SU-DHL-6 (cell line): ENCODE measurements at regions not wholly inside any gene's neighbourhood (a gene's known extent, or its start where the extent isn't known, plus 50 kb on each side); places are given as distances from the start of the nearest gene placed in this dataset.

ENCODE experiments used
- H2AFZ ChIP-seq: fragments of 200-600 bp; sonication (generic); 2 replicates; pipeline ENCODE4 v1.6.1; 2014; ENCODE audit warnings: low read depth, mild to moderate bottlenecking, moderate library complexity, mixed read lengths, antibody characterized with exemption, low read length; ENCODE audit not compliant: severe bottlenecking
- H3F3A ChIP-seq: fragments of 200-600 bp; shearing (Covaris generic); 2 replicates; pipeline ENCODE4 v1.6.0; 2016; ENCODE audit warnings: antibody characterized with exemption, mild to moderate bottlenecking; ENCODE audit not compliant: insufficient read depth
- H3K27ac ChIP-seq: fragments of 200-600 bp; sonication (generic); 2 replicates; pipeline ENCODE4 v1.5.1; 2016; ENCODE audit warnings: low read depth, mild to moderate bottlenecking, low read length, moderate library complexity, mixed read lengths
- H3K27me3 ChIP-seq: fragments of 200-600 bp; sonication (generic), shearing (Covaris generic); 2 replicates; pipeline ENCODE4 v1.6.0; 2014; ENCODE audit warnings: mild to moderate bottlenecking, low read length
- H3K36me3 ChIP-seq: fragments of 200-600 bp; sonication (generic); 2 replicates; pipeline ENCODE4 v1.6.1; 2014; ENCODE audit warnings: mild to moderate bottlenecking, low read length, mixed read lengths
- H3K4me2 ChIP-seq: fragments of 300-600, 200-600 bp; shearing (Covaris generic), sonication (generic); 2 replicates; pipeline ENCODE4 v1.6.0; 2014; ENCODE audit warnings: low read length, low read depth, mild to moderate bottlenecking; ENCODE audit not compliant: poor library complexity, severe bottlenecking
- H3K4me3 ChIP-seq: fragments of 200-600 bp; sonication (generic); 2 replicates; pipeline ENCODE4 v1.5.1; 2014; ENCODE audit warnings: antibody characterized with exemption, low read length, mild to moderate bottlenecking, mixed read lengths; ENCODE audit not compliant: insufficient read depth, poor library complexity, severe bottlenecking
- H3K79me2 ChIP-seq: fragments of 200-600 bp; sonication (generic); 2 replicates; pipeline ENCODE4 v1.6.1; 2014; ENCODE audit warnings: mild to moderate bottlenecking, low read length, moderate library complexity; ENCODE audit not compliant: insufficient read depth
- H3K9ac ChIP-seq: fragments of 200-600 bp; sonication (generic); 2 replicates; pipeline ENCODE4 v1.7.0; 2014; ENCODE audit warnings: mild to moderate bottlenecking, low read length
- H3K9me2 ChIP-seq: fragments of 200-600 bp; sonication (generic); replicated peaks from 2 replicates; pipeline ENCODE4 v1.6.1; 2014; ENCODE audit warnings: low read length; ENCODE audit not compliant: insufficient read depth
- H3K9me3 ChIP-seq: fragments of 200-600 bp; sonication (generic); 2 replicates; pipeline ENCODE4 v1.6.1; 2014; ENCODE audit warnings: low read length, mixed read lengths; ENCODE audit not compliant: insufficient read depth
- H4K20me1 ChIP-seq: fragments of 200-600 bp; sonication (generic); 2 replicates; pipeline ENCODE4 v1.6.1; 2014; ENCODE audit warnings: low read depth, mild to moderate bottlenecking, antibody characterized with exemption, low read length, moderate library complexity, mixed read lengths
- EZH2phosphoT487 ChIP-seq: fragments of 200-600 bp; sonication (generic), shearing (Covaris generic); conservative IDR thresholded peaks from 2 replicates; pipeline ENCODE4 v1.6.1; 2018; ENCODE audit warnings: mild to moderate bottlenecking, antibody characterized with exemption, low read length, moderate library complexity, mixed read lengths
- TF ChIP-seq, protein P1 (sequence below): fragments of 200-600 bp; sonication (generic); IDR thresholded peaks from one replicate; pipeline ENCODE4 v1.5.1; 2017; ENCODE audit warnings: antibody characterized with exemption, mild to moderate bottlenecking, low read length, moderate library complexity; ENCODE audit not compliant: insufficient read depth, poor library complexity, severe bottlenecking

DNA sequence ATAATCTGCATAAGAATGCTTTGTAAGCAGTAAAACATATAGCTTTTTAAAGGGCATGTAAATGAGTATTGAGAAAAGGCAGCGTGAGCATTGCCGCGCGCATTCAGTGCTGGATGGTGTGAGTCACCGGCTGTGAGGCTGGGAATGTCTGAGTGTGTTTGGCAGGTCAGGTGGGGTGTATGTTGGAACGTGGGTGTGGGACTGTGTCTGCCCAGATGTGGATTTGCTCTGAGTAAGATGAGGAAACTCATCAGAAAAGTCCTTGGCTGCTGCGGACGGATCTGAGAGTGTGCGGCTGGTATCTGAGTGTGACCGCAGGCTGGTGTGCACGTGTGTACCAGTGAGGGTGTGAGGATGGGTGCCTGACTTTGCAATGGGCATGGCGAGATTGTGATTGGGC lies 66.2 kb upstream of the NECTIN1 start:
- Histone ChIP-seq H3K4me3 (no peak overlapping the region), H2AFZ (no peak overlapping the region), H3K9me3 (no peaks in the 10 kb centered on the region), H3K9me2 (no peaks in the 10 kb centered on the region), H3K9ac (no peak overlapping the region), H3K27me3 (no peaks in the 10 kb centered on the region), H4K20me1 (no peaks in the 10 kb centered on the region), H3K79me2 (no peaks in the 10 kb centered on the region), H3K36me3 (no peaks in the 10 kb centered on the region), H3F3A (no peaks in the 10 kb centered on the region), H3K4me2 (no peak overlapping the region), H3K27ac (no peak overlapping the region)
- TF ChIP-seq EZH2phosphoT487 = no peak
- TF ChIP-seq, protein P1, sequence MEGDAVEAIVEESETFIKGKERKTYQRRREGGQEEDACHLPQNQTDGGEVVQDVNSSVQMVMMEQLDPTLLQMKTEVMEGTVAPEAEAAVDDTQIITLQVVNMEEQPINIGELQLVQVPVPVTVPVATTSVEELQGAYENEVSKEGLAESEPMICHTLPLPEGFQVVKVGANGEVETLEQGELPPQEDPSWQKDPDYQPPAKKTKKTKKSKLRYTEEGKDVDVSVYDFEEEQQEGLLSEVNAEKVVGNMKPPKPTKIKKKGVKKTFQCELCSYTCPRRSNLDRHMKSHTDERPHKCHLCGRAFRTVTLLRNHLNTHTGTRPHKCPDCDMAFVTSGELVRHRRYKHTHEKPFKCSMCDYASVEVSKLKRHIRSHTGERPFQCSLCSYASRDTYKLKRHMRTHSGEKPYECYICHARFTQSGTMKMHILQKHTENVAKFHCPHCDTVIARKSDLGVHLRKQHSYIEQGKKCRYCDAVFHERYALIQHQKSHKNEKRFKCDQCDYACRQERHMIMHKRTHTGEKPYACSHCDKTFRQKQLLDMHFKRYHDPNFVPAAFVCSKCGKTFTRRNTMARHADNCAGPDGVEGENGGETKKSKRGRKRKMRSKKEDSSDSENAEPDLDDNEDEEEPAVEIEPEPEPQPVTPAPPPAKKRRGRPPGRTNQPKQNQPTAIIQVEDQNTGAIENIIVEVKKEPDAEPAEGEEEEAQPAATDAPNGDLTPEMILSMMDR = no peak

DNA sequence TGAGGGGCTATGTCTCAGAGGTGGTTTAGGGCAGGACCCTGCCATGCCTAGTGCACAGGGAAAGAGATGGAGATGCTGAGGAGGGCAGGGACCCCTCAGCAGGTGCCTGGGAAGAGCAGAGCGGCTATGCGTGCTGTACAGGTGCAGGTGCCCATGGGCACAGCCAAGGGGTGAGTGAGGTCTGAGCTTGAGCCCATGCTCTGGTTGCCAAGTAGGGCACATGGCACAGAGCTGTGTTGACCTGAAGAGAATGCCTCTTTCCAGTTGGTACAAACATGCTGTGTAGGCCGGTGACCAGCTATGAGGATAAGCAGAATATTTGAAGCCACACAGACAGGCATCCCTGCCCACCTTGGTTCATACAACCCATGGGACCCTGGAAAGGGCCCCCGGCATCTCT lies 65.8 kb upstream of the NECTIN1 start:
- no peaks in the 10 kb centered on the region for H3K9me3 ChIP-seq
- TF ChIP-seq EZH2phosphoT487 = no peak
- TF ChIP-seq, protein P1 = no peak
- H2AFZ ChIP-seq = no peak overlapping the region
- no peaks in the 10 kb centered on the region for H3F3A ChIP-seq
- no peaks in the 10 kb centered on the region for H3K79me2 ChIP-seq
- H3K4me2 ChIP-seq = no peak overlapping the region
- H3K36me3 ChIP-seq = no peaks in the 10 kb centered on the region
- no peaks in the 10 kb centered on the region for H3K9me2 ChIP-seq
- H3K9ac ChIP-seq = no peak overlapping the region
- no peaks in the 10 kb centered on the region for H3K27me3 ChIP-seq
- H3K27ac ChIP-seq = no peak overlapping the region
- H4K20me1 ChIP-seq = no peaks in the 10 kb centered on the region
- H3K4me3 ChIP-seq = no peak overlapping the region

DNA sequence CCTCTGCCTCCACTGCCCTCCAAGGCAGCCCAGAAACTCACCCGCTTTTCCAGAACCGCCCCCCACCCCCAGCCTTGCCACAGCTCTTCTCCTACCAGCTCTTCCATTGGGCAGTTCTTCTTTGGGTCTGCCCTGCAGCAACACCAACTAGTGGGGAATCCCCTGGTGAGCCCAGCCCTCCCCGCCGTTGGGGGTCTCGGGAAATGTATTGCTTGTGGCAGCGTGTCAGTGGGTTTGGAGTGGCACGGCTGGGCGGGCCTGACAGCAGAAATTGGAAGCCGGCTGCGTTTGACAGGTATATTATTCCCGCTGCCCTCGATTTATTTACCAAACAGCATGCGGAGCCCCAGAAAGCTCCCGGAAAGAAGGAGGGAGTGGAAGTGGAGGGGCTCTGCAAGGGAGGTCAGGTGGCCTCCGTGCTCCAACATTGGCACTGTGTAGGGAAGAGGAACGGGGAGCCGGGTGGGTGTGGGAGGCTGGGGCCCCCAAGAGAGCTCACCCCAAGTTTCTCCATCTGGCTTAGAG lies 65.2 kb upstream of the NECTIN1 start:
- no peaks in the 10 kb centered on the region for H3K9me3 ChIP-seq
- H3F3A ChIP-seq = no peaks in the 10 kb centered on the region
- no peak for TF ChIP-seq EZH2phosphoT487
- TF ChIP-seq, protein P1 = no peak
- no peak overlapping the region for H2AFZ ChIP-seq
- no peak overlapping the region for H3K4me2 ChIP-seq
- no peaks in the 10 kb centered on the region for H3K27me3 ChIP-seq
- no peaks in the 10 kb centered on the region for H3K79me2 ChIP-seq
- no peak overlapping the region for H3K9ac ChIP-seq
- H3K9me2 ChIP-seq = no peaks in the 10 kb centered on the region
- no peaks in the 10 kb centered on the region for H3K36me3 ChIP-seq
- no peaks in the 10 kb centered on the region for H4K20me1 ChIP-seq
- no peak overlapping the region for H3K27ac ChIP-seq
- no peak overlapping the region for H3K4me3 ChIP-seq
